OCI-LY1 (cell line): ENCODE measurements at regions not wholly inside any gene's neighbourhood (a gene's known extent, or its start where the extent isn't known, plus 50 kb on each side); places are given as distances from the start of the nearest gene placed in this dataset.
A peak's percentile ranks its signal among the peaks of the same experiment; 100 is the strongest.

Source experiments
- H2AFZ ChIP-seq: fragments of 200-600 bp; sonication (generic), shearing (Covaris generic); 2 replicates; pipeline ENCODE4 v1.6.0; 2014; ENCODE audit warnings: antibody characterized with exemption, mild to moderate bottlenecking, low read length
- H3F3A ChIP-seq: fragments of 200-600 bp; sonication (generic), shearing (Covaris generic); 2 replicates; pipeline ENCODE4 v1.6.0; 2014; ENCODE audit warnings: mild to moderate bottlenecking, antibody characterized with exemption, low read length, moderate library complexity; ENCODE audit not compliant: insufficient read depth
- H3K27ac ChIP-seq: fragments of 200-600 bp; sonication (generic); 2 replicates; pipeline ENCODE4 v1.5.1; 2014; ENCODE audit warnings: low read length, mixed run types, mild to moderate bottlenecking, low read depth; ENCODE audit not compliant: poor library complexity, severe bottlenecking
- H3K27me3 ChIP-seq: fragments of 200-600 bp; sonication (generic); 2 replicates; pipeline ENCODE4 v1.6.0; 2014; ENCODE audit warnings: antibody characterized with exemption, mild to moderate bottlenecking, low read length, moderate library complexity; ENCODE audit not compliant: insufficient read depth
- H3K36me3 ChIP-seq: fragments of 200-600 bp; sonication (generic); 2 replicates; pipeline ENCODE4 v1.6.1; 2014; ENCODE audit warnings: mild to moderate bottlenecking, antibody characterized with exemption, low read length, moderate library complexity, mixed read lengths; ENCODE audit not compliant: insufficient read depth
- H3K4me1 ChIP-seq: fragments of 200-600 bp; sonication (generic); 2 replicates; pipeline ENCODE4 v1.5.1; 2014; ENCODE audit warnings: mild to moderate bottlenecking, low read length, moderate library complexity; ENCODE audit not compliant: insufficient read depth, severe bottlenecking
- H3K4me2 ChIP-seq: fragments of 200-600 bp; sonication (generic), shearing (Covaris generic); 2 replicates; pipeline ENCODE4 v1.6.1; 2014; ENCODE audit warnings: low read length
- H3K4me3 ChIP-seq: fragments of 200-600 bp; sonication (generic); 2 replicates; pipeline ENCODE4 v1.5.1; 2014; ENCODE audit warnings: low read length, low read depth, mild to moderate bottlenecking, mixed read lengths; ENCODE audit not compliant: poor library complexity, severe bottlenecking
- H3K79me2 ChIP-seq: fragments of 200-600 bp; shearing (Covaris generic); 2 replicates; pipeline ENCODE4 v1.6.1; 2016; ENCODE audit warnings: mixed run types, low read length, mixed read lengths; ENCODE audit not compliant: insufficient read depth
- H3K9ac ChIP-seq: fragments of 200-600 bp; sonication (generic), shearing (Covaris generic); 2 replicates; pipeline ENCODE4 v1.6.1; 2014; ENCODE audit warnings: mild to moderate bottlenecking, low read length, mixed read lengths
- H3K9me2 ChIP-seq: fragments of 200-600 bp; sonication (generic), shearing (Covaris generic); 2 replicates; pipeline ENCODE4 v1.6.1; 2014; ENCODE audit warnings: low read depth, mild to moderate bottlenecking, low read length, mixed read lengths
- H3K9me3 ChIP-seq: fragments of 200-600 bp; shearing (Covaris generic); 2 replicates; pipeline ENCODE4 v1.6.1; 2014; ENCODE audit warnings: low read length, mixed read lengths
- H4K20me1 ChIP-seq: fragments of 200-600 bp; sonication (generic), shearing (Covaris generic); 2 replicates; pipeline ENCODE4 v1.6.0; 2016; ENCODE audit warnings: mild to moderate bottlenecking, low read length; ENCODE audit not compliant: insufficient read depth
- EZH2 ChIP-seq: fragments of 200-600 bp; sonication (generic), shearing (Covaris generic); IDR thresholded peaks from 2 replicates; pipeline ENCODE4 v1.8.0; 2017; ENCODE audit warnings: borderline replicate concordance, mixed run types, mild to moderate bottlenecking, antibody characterized with exemption, low read length, moderate library complexity, mixed read lengths
- TF ChIP-seq, protein P1 (sequence below): fragments of 200-600 bp; sonication (generic), shearing (Covaris generic); IDR thresholded peaks from 2 replicates; pipeline ENCODE4 v1.5.1; 2017; ENCODE audit warnings: mild to moderate bottlenecking, antibody characterized with exemption, low read length, moderate library complexity, mixed read lengths

DNA sequence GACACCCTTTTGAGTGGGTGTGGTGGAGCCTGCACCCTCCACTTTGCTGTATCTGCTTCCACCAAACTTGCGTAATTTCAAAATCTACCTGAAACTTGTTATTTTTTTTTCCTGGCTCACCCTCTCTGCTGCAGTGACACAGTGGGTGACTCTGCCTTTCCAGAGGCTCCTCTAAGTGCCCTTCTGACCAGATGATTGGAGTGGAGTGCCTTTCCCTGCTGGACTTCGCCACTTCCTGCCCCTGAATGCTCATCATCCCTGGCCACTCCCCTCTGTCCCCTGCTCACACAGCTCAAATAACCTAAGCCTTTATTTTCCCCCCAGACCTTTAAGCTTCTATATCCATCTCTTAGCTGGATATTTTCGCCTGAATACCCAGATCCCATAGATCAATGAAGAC lies 777.5 kb upstream of the ID2 start:
- no peak overlapping the region for H3K27ac ChIP-seq
- no peaks in the 10 kb centered on the region for H3K9me2 ChIP-seq
- H3K4me2 ChIP-seq: no peak overlapping the region
- H3K4me3 ChIP-seq: no peak overlapping the region
- H3K27me3 ChIP-seq: no peaks in the 10 kb centered on the region
- no peak overlapping the region for H3K9ac ChIP-seq
- H3F3A ChIP-seq: no peaks in the 10 kb centered on the region
- H3K9me3 ChIP-seq: no peaks in the 10 kb centered on the region
- peaks cover 33% of the 10 kb centered on the region for H3K4me1 ChIP-seq
- H3K79me2 ChIP-seq: no peaks in the 10 kb centered on the region
- no peak overlapping the region for H2AFZ ChIP-seq
- TF ChIP-seq EZH2: no peak
- TF ChIP-seq, protein P1, sequence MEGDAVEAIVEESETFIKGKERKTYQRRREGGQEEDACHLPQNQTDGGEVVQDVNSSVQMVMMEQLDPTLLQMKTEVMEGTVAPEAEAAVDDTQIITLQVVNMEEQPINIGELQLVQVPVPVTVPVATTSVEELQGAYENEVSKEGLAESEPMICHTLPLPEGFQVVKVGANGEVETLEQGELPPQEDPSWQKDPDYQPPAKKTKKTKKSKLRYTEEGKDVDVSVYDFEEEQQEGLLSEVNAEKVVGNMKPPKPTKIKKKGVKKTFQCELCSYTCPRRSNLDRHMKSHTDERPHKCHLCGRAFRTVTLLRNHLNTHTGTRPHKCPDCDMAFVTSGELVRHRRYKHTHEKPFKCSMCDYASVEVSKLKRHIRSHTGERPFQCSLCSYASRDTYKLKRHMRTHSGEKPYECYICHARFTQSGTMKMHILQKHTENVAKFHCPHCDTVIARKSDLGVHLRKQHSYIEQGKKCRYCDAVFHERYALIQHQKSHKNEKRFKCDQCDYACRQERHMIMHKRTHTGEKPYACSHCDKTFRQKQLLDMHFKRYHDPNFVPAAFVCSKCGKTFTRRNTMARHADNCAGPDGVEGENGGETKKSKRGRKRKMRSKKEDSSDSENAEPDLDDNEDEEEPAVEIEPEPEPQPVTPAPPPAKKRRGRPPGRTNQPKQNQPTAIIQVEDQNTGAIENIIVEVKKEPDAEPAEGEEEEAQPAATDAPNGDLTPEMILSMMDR: no peak
- no peaks in the 10 kb centered on the region for H3K36me3 ChIP-seq
- H4K20me1 ChIP-seq: no peaks in the 10 kb centered on the region

DNA sequence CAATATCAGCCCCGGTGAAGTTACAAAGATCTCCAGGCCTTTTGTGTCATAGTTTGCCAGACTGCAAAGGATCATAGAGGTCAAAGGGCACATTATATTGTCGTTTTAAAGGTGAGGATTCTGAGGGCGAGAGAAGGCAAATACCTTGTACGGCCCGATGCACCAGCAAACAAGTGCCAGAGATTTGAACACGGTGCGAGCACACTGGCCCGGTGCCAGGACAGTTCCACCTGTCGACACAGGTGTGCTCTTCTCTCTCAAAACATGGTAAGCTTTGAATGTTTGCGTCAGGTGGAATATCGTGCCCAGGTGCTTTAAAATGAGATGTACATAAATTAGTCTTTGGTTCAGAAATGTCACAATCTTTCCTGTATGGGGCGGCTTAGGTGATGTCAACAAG lies 776.1 kb upstream of the ID2 start:
- H3K79me2 ChIP-seq: no peaks in the 10 kb centered on the region
- H3K27me3 ChIP-seq: no peaks in the 10 kb centered on the region
- no peaks in the 10 kb centered on the region for H3K9me2 ChIP-seq
- no peak overlapping the region for H3K9ac ChIP-seq
- no peak overlapping the region for H3K4me3 ChIP-seq
- peaks cover 21% of the 10 kb centered on the region for H3K4me1 ChIP-seq
- H3F3A ChIP-seq: no peaks in the 10 kb centered on the region
- no peaks in the 10 kb centered on the region for H3K9me3 ChIP-seq
- H3K27ac ChIP-seq: peak overlapping the region; percentile 56
- no peak overlapping the region for H2AFZ ChIP-seq
- no peaks in the 10 kb centered on the region for H3K36me3 ChIP-seq
- H3K4me2 ChIP-seq: no peak overlapping the region; the same call in 1 of the 2 replicates
- H4K20me1 ChIP-seq: no peaks in the 10 kb centered on the region
- TF ChIP-seq EZH2: no peak
- TF ChIP-seq, protein P1: no peak

DNA sequence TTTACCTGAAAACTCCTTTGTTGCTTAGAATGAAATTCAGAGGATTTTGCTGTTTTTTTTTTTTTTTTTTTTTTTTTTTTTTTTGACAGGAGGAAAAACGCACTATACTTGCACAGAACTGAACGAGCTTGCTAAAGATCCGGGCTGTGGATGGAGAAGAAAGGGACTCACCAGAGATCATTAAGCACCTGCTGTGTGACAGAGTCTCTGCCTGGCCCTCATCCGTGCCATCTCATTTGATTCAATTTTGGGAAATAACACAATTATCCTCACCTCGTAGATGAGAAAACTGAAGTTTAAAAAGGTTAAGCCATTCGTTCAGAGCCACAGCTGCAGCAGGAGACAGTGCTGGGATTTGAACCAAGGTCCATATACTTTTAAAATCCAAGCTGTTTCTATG lies 775.4 kb upstream of the ID2 start:
- H3K36me3 ChIP-seq: no peaks in the 10 kb centered on the region

More for the DNA sequence above, 775.4 kb upstream of the ID2 start:
- Histone ChIP-seq H3K9me2 (no peaks in the 10 kb centered on the region), H4K20me1 (no peaks in the 10 kb centered on the region), H3K79me2 (no peaks in the 10 kb centered on the region), H3K27me3 (no peaks in the 10 kb centered on the region), H3K9ac (no peak overlapping the region), H3K27ac (peak overlapping the region; percentile 56), H3F3A (no peaks in the 10 kb centered on the region), H2AFZ (no peak overlapping the region), H3K4me1 (peaks cover 21% of the 10 kb centered on the region), H3K9me3 (no peaks in the 10 kb centered on the region), H3K4me3 (no peak overlapping the region), H3K4me2 (no peak overlapping the region)
- TF ChIP-seq EZH2: no peak
- TF ChIP-seq, protein P1: no peak
